GM19035 (cell line): ENCODE measurements at regions not wholly inside any gene's neighbourhood (a gene's known extent, or its start where the extent isn't known, plus 50 kb on each side); places are given as distances from the start of the nearest gene placed in this dataset.
A peak's percentile ranks its signal among the peaks of the same experiment; 100 is the strongest.

Experiments
- ATAC-seq: cut with Tn5 transposase; IDR thresholded peaks from one replicate; pipeline ENCODE4 v1.9.1; 2021; ENCODE audit not compliant: unreplicated experiment

DNA sequence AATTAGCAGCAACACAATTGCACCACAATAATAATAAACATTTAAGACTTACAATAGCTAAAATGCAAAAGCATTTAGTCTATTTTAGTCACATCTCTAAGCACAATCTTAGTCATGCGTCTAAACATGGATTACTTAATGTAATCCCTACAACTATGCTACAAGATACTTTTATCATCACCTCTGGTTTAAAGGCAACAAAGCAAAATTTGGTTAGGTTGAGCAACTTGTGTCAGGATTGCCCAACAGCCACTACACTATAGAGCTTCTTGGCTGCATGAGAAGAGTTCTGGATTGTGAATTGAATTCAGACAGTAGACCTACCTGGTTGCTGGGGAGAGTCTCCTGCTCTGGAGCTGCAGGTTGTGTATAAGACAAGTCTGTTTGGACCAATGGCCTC, 146.5 kb upstream of the PUDP start:
- ATAC-seq = no peak

- ATAC-seq = no peak
Measured at GRCh38 chrX:7286168-7286837, 138.3 kb upstream of the PUDP start.

GRCh38 chrX:7285765-7286164, 137.8 kb upstream of the PUDP start:
- ATAC-seq = no peak

DNA sequence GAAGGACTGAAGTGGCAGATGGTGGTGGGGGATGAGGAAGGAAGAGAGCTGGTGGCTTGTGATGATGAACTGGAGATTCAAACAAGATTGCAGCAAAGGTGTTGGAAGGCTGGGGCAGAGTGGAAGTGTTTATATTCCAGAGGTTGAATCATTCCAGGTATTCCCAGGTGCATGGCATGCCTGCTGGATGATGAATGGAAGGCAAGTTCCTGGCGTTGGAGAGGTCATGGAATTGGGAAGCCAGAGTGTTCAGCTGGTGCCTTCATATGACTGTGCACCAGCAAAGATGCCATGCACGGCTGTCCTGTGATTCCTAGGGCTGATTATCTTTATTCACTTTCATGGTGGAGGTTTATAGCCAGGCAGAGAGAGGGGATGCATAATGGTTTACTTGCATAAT, 135.8 kb upstream of the PUDP start:
- no peak for ATAC-seq

DNA sequence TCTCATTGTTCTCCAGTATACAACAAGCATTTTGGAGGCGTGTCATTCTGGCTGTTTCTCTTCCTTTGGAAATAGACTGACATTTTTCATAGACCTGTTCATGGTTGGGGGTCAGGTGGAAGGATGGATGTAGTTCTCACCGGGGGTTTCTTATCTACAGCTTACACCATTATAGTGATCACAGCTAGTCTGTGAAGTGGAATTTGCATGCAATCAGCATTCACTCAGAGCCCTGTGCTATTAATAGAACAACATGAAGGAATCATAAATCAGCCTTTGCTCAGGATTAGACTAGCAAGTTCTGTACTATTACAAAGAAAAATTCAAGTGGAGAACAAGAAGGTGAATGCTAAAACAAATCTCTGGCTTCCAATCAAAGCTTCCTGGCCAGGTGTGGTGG, 132.6 kb upstream of the PUDP start:
- no peak for ATAC-seq

DNA sequence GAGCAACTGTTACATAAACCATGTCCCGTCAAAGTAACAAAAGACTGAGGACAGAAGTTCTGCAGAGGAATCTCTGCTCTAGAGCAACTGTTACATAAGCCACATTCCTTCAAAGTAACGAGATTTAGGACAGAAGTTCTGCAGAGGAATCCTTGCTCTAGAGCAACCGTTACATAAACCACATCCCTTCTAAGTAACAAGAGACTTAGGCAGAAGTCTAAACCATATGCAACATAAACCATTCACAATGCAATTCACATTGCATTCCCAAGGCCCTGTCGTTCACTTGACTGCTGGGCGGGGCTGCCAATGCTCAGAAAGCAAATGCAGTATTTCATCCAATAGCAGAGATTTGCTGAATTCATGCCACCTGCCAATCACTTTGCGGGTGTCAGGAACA, 124.4 kb upstream of the PUDP start:
- no peak for ATAC-seq

DNA sequence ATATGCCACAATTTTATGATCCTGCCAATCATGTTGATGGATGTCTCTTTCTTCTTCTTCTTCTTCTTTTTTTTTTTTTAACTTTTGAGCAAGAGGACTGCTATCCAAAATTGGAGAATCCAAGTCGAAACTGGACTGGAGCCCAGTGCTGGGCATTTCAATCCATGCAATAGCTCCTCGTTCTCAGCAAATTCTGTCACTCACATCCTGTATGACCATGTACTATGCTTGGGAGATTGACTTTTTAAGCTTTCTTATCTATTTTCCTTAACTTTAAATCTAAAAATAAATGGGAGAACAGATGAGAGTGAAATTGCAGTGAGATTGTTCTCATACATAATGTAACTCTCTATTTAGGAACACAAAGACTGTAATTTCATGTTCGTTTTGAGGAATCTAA, 123.0 kb upstream of the PUDP start:
- no peak for ATAC-seq

- no peak for ATAC-seq
Measured at GRCh38 chrX:7269991-7270390, 122.0 kb upstream of the PUDP start.

DNA sequence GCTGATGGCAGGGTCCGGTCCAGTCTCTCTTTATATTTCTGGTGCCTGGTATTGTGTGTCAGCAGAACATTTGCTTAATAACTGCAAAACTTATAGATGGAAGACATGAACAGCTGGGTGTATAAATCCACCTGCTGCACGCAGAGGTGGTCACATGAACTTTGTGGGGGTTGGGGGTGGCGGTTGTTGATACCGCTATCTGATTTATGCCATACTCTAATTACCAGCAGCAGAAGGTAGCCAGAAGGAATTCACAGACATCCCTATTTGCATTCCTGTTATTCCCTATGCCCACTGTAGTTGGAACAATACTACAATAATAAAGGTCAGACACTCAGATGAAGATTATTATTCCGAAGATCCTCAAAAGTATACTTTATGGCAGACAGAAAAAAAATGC, 121.6 kb upstream of the PUDP start:
- no peak for ATAC-seq

GRCh38 chrX:7266288-7266687, 118.3 kb upstream of the PUDP start:
- ATAC-seq = no peak

- peak; percentile 57 for ATAC-seq
Measured at GRCh38 chrX:7264399-7264798, 116.4 kb upstream of the PUDP start.

DNA sequence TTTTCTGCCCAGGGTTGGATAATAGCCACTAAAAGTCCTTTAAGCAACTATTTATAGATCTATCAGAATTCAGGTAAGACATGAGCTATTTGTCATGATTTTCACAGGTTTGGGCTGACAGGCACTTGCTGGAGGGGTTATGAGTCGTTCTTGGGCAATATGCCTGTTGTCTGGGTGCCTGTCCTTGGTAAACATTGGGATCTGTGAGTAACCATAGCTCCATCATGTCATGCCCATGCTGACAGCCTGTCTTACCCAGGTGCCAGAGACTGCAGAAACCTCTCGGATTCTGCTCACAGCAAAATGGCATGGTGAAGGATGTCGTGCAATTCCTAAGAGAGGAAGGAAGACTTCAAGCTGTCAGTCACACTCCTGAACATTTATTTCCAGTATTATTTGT, 116.0 kb upstream of the PUDP start:
- ATAC-seq = no peak

DNA sequence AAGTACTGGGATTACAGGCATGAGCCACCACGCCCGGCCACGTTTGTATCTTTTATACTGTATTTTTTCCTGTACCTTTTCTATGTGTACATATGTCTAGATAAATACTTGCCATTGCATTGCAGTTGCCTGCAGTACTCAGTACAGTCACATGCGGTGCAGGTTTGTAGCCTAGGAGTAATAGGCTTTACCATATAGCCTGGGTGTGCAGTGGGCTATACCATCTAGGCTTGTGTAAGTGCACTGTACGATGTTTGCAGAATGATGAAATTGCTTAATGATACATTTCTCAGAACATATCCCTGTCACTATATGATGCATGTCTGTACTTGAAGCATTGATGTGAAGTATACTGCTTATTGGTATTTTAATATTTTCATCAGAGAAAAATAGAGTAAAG, 115.4 kb upstream of the PUDP start:
- no peak for ATAC-seq

DNA sequence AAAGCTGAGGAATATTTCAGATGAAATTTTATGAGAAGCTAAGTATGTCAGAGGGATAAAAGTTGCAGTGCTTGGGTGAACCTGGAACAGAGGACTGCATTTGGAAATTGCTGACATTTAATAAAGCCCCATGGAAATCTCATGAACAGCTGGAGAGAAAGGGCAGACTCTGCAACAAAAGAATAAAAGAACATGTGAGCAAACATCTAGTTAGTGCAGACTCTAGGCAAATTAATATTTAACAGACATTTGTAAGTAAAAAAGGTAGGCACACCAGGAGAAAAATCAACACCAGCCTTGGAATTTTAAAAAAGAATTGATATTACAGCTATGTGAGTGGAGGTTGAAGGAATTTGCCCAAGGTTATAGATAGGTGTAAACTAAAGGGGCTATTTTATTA, 114.6 kb upstream of the PUDP start:
- ATAC-seq = no peak

GRCh38 chrX:7261672-7262332, 113.8 kb upstream of the PUDP start:
- ATAC-seq = peak; percentile 88

GRCh38 chrX:7254144-7254543, 106.2 kb upstream of the PUDP start:
- ATAC-seq = no peak

GRCh38 chrX:7253565-7253964, 105.6 kb upstream of the PUDP start:
- ATAC-seq = no peak

DNA sequence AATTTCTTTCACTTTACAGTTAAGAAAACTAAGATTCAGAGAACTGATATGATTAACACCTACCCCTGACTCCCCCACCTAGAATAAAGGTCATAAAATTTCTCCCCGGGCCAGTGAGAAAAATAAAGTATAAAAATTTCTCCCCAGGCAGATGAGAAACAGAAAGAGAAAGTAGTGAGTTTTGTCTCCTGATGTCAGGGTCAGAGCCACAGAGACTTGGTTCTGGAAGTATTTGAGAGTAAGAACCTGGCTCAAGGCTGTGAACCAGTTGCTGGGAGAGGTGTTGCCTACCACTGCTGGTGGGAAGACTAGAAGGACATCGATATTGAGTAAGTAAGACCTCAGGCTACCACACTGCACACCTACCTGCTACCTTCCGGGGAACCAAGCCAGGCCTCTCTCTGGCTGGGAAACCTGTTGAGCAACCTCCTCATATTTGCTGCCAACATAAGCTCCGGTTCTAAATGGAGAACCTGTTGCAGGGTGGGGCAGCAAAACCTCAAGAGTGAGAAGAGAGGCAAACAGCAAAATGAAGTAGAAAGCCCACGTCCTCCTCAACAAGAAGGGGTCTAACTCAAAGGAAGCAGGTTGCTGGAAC, 104.2 kb upstream of the PUDP start:
- ATAC-seq = peak; percentile 53

DNA sequence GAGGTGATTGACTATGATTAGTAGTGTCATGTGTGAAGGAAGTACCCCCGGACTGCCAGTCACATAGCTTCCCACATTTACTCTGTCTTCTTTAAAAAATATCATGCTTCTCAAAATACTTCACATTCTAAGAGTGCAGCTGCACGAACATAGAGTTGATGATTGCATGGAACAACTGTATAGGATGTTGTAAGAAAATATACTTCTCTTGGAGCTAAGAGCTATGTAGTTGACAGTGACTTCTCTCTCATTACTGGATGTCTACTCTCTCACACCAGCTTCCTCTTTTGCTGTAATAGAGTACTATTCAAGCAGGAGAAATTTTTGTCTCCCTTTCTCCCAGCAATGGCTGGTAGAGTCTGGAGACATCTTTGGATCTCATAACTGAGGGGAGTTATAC, 99.4 kb upstream of the PUDP start:
- no peak for ATAC-seq

GRCh38 chrX:7244405-7244804, 96.5 kb upstream of the PUDP start:
- no peak for ATAC-seq

DNA sequence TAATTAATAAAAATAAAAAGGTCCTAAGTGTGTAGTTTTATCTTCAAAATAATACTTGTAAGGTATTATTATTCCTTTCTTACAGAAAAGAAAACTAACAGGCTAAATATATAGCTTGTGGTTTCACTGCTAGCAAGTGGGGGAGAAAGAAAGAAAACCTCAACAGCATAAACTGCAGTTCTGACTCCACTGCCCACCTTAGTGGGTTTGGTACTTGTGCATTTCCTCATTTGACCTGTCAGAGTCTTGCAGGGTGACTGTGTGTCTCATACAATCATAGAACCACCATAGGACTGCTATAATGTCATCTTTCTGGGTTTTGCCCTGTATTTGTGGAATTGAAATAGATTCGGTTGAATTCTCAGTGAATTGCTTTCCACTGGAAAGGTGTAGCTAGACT, 94.7 kb upstream of the PUDP start:
- ATAC-seq = peak; percentile 98

- no peak for ATAC-seq
Measured at GRCh38 chrX:7240929-7241328, 93.0 kb upstream of the PUDP start.

GRCh38 chrX:7235071-7235470, 87.1 kb upstream of the PUDP start:
- no peak for ATAC-seq
